SU-DHL-6 (cell line): ENCODE measurements at regions not wholly inside any gene's neighbourhood (a gene's known extent, or its start where the extent isn't known, plus 50 kb on each side); places are given as distances from the start of the nearest gene placed in this dataset.

Source experiments
- EZH2phosphoT487 ChIP-seq: fragments of 200-600 bp; sonication (generic), shearing (Covaris generic); conservative IDR thresholded peaks from 2 replicates; pipeline ENCODE4 v1.6.1; 2018; ENCODE audit warnings: mild to moderate bottlenecking, antibody characterized with exemption, low read length, moderate library complexity, mixed read lengths
- TF ChIP-seq, protein P1 (sequence below): fragments of 200-600 bp; sonication (generic); IDR thresholded peaks from one replicate; pipeline ENCODE4 v1.5.1; 2017; ENCODE audit warnings: antibody characterized with exemption, mild to moderate bottlenecking, low read length, moderate library complexity; ENCODE audit not compliant: insufficient read depth, poor library complexity, severe bottlenecking

DNA sequence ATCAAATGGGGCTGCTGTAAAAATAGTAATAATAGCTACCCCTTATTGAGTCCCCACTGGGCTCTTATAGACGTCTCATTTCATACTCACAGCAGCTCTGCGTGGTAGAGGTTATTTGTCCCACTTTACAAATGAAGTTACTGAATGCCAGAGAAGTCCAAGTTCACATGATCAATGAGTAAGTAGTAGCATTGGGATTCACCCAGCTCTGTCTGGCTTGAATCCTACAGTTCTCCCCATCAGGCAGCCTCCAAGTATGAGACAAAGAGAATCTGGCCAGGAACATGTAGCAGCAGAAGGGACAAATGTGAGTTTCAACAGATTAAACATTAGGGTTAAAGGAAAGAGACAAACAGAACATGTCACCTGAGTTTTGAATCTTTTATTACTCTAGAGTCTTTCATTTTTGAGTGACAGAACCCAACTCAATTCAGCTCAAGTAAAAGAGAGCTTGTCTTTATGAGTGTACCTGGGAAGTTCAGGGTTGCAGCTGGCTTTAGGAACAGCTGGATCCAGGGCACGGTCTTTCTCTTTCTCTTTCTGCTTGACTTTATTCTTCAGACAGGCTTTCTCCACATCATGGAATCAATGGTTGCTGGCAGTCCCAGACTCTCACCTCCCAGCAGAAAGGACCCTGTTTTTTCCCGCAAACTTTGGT lies 64.1 kb upstream of the JDP2 start:
- no peak for TF ChIP-seq EZH2phosphoT487
- TF ChIP-seq, protein P1, sequence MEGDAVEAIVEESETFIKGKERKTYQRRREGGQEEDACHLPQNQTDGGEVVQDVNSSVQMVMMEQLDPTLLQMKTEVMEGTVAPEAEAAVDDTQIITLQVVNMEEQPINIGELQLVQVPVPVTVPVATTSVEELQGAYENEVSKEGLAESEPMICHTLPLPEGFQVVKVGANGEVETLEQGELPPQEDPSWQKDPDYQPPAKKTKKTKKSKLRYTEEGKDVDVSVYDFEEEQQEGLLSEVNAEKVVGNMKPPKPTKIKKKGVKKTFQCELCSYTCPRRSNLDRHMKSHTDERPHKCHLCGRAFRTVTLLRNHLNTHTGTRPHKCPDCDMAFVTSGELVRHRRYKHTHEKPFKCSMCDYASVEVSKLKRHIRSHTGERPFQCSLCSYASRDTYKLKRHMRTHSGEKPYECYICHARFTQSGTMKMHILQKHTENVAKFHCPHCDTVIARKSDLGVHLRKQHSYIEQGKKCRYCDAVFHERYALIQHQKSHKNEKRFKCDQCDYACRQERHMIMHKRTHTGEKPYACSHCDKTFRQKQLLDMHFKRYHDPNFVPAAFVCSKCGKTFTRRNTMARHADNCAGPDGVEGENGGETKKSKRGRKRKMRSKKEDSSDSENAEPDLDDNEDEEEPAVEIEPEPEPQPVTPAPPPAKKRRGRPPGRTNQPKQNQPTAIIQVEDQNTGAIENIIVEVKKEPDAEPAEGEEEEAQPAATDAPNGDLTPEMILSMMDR = no peak
